ENCODE measurements at regions not wholly inside any gene's neighbourhood (a gene's known extent, or its start where the extent isn't known, plus 50 kb on each side); places are given as distances from the start of the nearest gene placed in this dataset.

- DNase-seq, result peak in 2 of 51 donors; percentile 11 to 16
These were observed 157.1 kb upstream of the CCDC150 start for GRCh38 chr2:196482119-196483065.

- DNase-seq, result peak in 15 of 51 donors; percentile 3 to 46 (median 18)
These were observed 153.4 kb upstream of the CCDC150 start for GRCh38 chr2:196486146-196486545.

GRCh38 chr2:196487417-196487816 lies 152.1 kb upstream of the CCDC150 start:
- peak in 1 of 51 donors; percentile 14 for DNase-seq

- DNase-seq, result no peak
These were observed 150.1 kb upstream of the CCDC150 start for GRCh38 chr2:196489371-196489770.

- DNase-seq, result no peak
These were observed 146.6 kb upstream of the CCDC150 start for GRCh38 chr2:196492946-196493345.

- no peak for DNase-seq
These were observed 140.6 kb upstream of the CCDC150 start for GRCh38 chr2:196498962-196499361.

- DNase-seq, result no peak
These were observed 139.8 kb upstream of the CCDC150 start for GRCh38 chr2:196499686-196500085.

- no peak for DNase-seq
These were observed 138.7 kb upstream of the CCDC150 start for GRCh38 chr2:196500686-196501431.

GRCh38 chr2:196501836-196502235 lies 137.7 kb upstream of the CCDC150 start:
- no peak for DNase-seq

GRCh38 chr2:196502386-196502785 lies 137.1 kb upstream of the CCDC150 start:
- DNase-seq, result no peak

- no peak for DNase-seq
These were observed 136.1 kb upstream of the CCDC150 start for GRCh38 chr2:196503398-196503797.

- DNase-seq, result no peak
These were observed 134.7 kb upstream of the CCDC150 start for GRCh38 chr2:196504788-196505187.

GRCh38 chr2:196510246-196510645 lies 129.3 kb upstream of the CCDC150 start:
- no peak for DNase-seq

GRCh38 chr2:196511258-196512168 lies 128.0 kb upstream of the CCDC150 start:
- no peak for DNase-seq

- DNase-seq, result no peak
These were observed 125.6 kb upstream of the CCDC150 start for GRCh38 chr2:196513796-196514526.

- DNase-seq, result no peak
These were observed 124.9 kb upstream of the CCDC150 start for GRCh38 chr2:196514641-196515040.

- DNase-seq, result no peak
These were observed 124.5 kb upstream of the CCDC150 start for GRCh38 chr2:196515051-196515450.

- no peak for DNase-seq
These were observed 123.9 kb upstream of the CCDC150 start for GRCh38 chr2:196515608-196516007.

- no peak for DNase-seq
These were observed 123.0 kb upstream of the CCDC150 start for GRCh38 chr2:196516564-196516963.

GRCh38 chr2:196520605-196521004 lies 118.9 kb upstream of the CCDC150 start:
- no peak for DNase-seq

All from hypothalamus (tissue), 51 donors.